Right lobe of liver (tissue), 4 donors: ENCODE measurements at regions not wholly inside any gene's neighbourhood (a gene's known extent, or its start where the extent isn't known, plus 50 kb on each side); places are given as distances from the start of the nearest gene placed in this dataset.

Experiments used
- CTCF ChIP-seq, 4 donors: fragments of 200-600 bp in 3 of 4; fragments of 450-650 bp in 1 of 4; IDR thresholded peaks; one replicate each; pipeline versions ENCODE4 v1.5.1 to v1.8.0; 2016 to 2022; ENCODE audit warnings: antibody characterized with exemption in 4 of 4, mild to moderate bottlenecking in 2 of 4
- POLR2A ChIP-seq: fragments of 450-650 bp; IDR thresholded peaks from one replicate; pipeline ENCODE4 v1.6.1; 2017; ENCODE audit warnings: antibody characterized with exemption, mild to moderate bottlenecking
- donor health status: DM: no; HTN: no; CAD: no.
- donor health status: DM: no; HTN: no; CAD: no.
- donor health status: DM: no; HTN: yes; CAD: no.

GRCh38 chr2:189252991-189253675 is 73.6 kb upstream of the COL5A2 start:
- TF ChIP-seq CTCF (IDR thresholded peaks at IDR 0.05), result no peak
- TF ChIP-seq POLR2A, result no peak
